Neural cell (in vitro differentiated cells): ENCODE measurements at regions not wholly inside any gene's neighbourhood (a gene's known extent, or its start where the extent isn't known, plus 50 kb on each side); places are given as distances from the start of the nearest gene placed in this dataset.

ENCODE experiments used
- H2AFZ ChIP-seq: fragments of 200-600, 300-800 bp; sonication (generic), shearing (Covaris generic); 2 replicates; pipeline ENCODE4 v1.6.0; 2014; ENCODE audit warnings: low read depth, mild to moderate bottlenecking, antibody characterized with exemption, low read length, moderate library complexity
- H3F3A ChIP-seq: fragments of 200-600 bp; shearing (Covaris generic); 2 replicates; pipeline ENCODE4 v1.6.1; 2016; ENCODE audit warnings: mild to moderate bottlenecking, moderate library complexity, mixed read lengths, antibody characterized with exemption, low read length; ENCODE audit not compliant: insufficient read depth, poor library complexity, severe bottlenecking
- H3K27ac ChIP-seq: fragments of 200-600, 300-800 bp; sonication (generic), shearing (Covaris generic); 2 replicates; pipeline ENCODE4 v1.5.1; 2014; ENCODE audit warnings: mild to moderate bottlenecking, low read length, moderate library complexity
- H3K27me3 ChIP-seq: fragments of 300-800, 200-600 bp; sonication (generic), shearing (Covaris generic); 2 replicates; pipeline ENCODE4 v1.6.0; 2014; ENCODE audit warnings: mild to moderate bottlenecking, low read depth, low read length, moderate library complexity; ENCODE audit not compliant: insufficient read depth
- H3K36me3 ChIP-seq: fragments of 300-800, 200-600 bp; sonication (generic), shearing (Covaris generic); 2 replicates; pipeline ENCODE4 v1.5.1; 2014; ENCODE audit warnings: mild to moderate bottlenecking, antibody characterized with exemption, low read length, moderate library complexity; ENCODE audit not compliant: insufficient read depth
- H3K4me2 ChIP-seq: fragments of 300-800, 200-600 bp; sonication (generic), shearing (Covaris generic); 2 replicates; pipeline ENCODE4 v1.6.0; 2014; ENCODE audit warnings: mild to moderate bottlenecking, low read length
- H3K4me3 ChIP-seq: fragments of 300-800, 200-600 bp; sonication (generic), shearing (Covaris generic); 2 replicates; pipeline ENCODE4 v1.5.1; 2014; ENCODE audit warnings: mild to moderate bottlenecking, low read length, moderate library complexity
- H3K79me2 ChIP-seq: fragments of 200-600 bp; shearing (Covaris generic); replicated peaks from 2 replicates; pipeline ENCODE4 v1.6.0; 2014; ENCODE audit warnings: mild to moderate bottlenecking, low read length, moderate library complexity; ENCODE audit not compliant: insufficient read depth
- H3K9ac ChIP-seq: fragments of 300-800, 200-600 bp; sonication (generic), shearing (Covaris generic); 2 replicates; pipeline ENCODE4 v1.6.1; 2016; ENCODE audit warnings: mild to moderate bottlenecking, low read length, mixed read lengths
- H3K9me2 ChIP-seq: fragments of 200-600 bp; shearing (Covaris generic); 2 replicates; pipeline ENCODE4 v1.6.1; 2016; ENCODE audit warnings: mild to moderate bottlenecking, low read length, mixed read lengths; ENCODE audit not compliant: insufficient read depth
- H3K9me3 ChIP-seq: fragments of 200-600, 300-800 bp; sonication (generic), shearing (Covaris generic); 2 replicates; pipeline ENCODE4 v1.6.1; 2016; ENCODE audit warnings: mild to moderate bottlenecking, mixed run types, low read length, moderate library complexity, mixed read lengths
- H4K20me1 ChIP-seq: fragments of 200-600 bp; shearing (Covaris generic); 2 replicates; pipeline ENCODE4 v1.6.1; 2016; ENCODE audit warnings: mild to moderate bottlenecking, mixed run types; ENCODE audit not compliant: insufficient read depth
- EP300 ChIP-seq: fragments of 450-650 bp; conservative IDR thresholded peaks from 2 replicates; pipeline ENCODE4 v1.6.1; 2014; ENCODE audit warnings: antibody characterized with exemption, mild to moderate bottlenecking, moderate library complexity; ENCODE audit not compliant: poor library complexity, severe bottlenecking
- EZH2 ChIP-seq: fragments of 200-600, 300-800 bp; shearing (Covaris generic), sonication (generic); IDR thresholded peaks from 2 replicates; pipeline ENCODE4 v1.6.1; 2014; ENCODE audit warnings: antibody characterized with exemption, low read length, borderline replicate concordance, mild to moderate bottlenecking; ENCODE audit not compliant: insufficient read depth, poor library complexity, severe bottlenecking
- MXI1 ChIP-seq: fragments of 450-650 bp; conservative IDR thresholded peaks from 2 replicates; pipeline ENCODE4 v1.6.1; 2014; ENCODE audit warnings: antibody characterized with exemption, mild to moderate bottlenecking; ENCODE audit not compliant: poor library complexity, severe bottlenecking
- POLR2AphosphoS5 ChIP-seq: IDR thresholded peaks from 2 replicates; pipeline ENCODE4 v1.6.1; 2012
- RAD21 ChIP-seq: fragments of 450-650 bp; conservative IDR thresholded peaks from 2 replicates; pipeline ENCODE4 v1.6.1; 2014; ENCODE audit warnings: antibody characterized with exemption, mild to moderate bottlenecking, moderate library complexity
- REST ChIP-seq: IDR thresholded peaks from 2 replicates; pipeline ENCODE4 v1.6.1; 2012; ENCODE audit warnings: borderline replicate concordance
- SMC3 ChIP-seq: fragments of 450-650 bp; conservative IDR thresholded peaks from 2 replicates; pipeline ENCODE4 v1.6.1; 2014; ENCODE audit warnings: antibody characterized with exemption, mild to moderate bottlenecking, moderate library complexity; ENCODE audit not compliant: poor library complexity
- TAF1 ChIP-seq: IDR thresholded peaks from 2 replicates; pipeline ENCODE4 v1.6.1; 2012; ENCODE audit warnings: low read depth
- TF ChIP-seq, protein P1 (sequence below): fragments of 450-650 bp; IDR thresholded peaks from 2 replicates; pipeline ENCODE4 v1.5.1; 2014; ENCODE audit warnings: antibody characterized with exemption, mild to moderate bottlenecking, moderate library complexity; ENCODE audit not compliant: poor library complexity, severe bottlenecking

- Histone ChIP-seq H3K27ac (peak overlapping the region; percentile 59), H3K27me3 (no peaks in the 10 kb centered on the region), H2AFZ (no peak overlapping the region), H3K9me3 (no peaks in the 10 kb centered on the region), H3K9ac (peak overlapping the region; percentile 15), H3K9me2 (no peaks in the 10 kb centered on the region), H3K36me3 (no peaks in the 10 kb centered on the region), H3K4me2 (no peak overlapping the region), H3K4me3 (no peak overlapping the region), H3F3A (peaks cover 6% of the 10 kb centered on the region), H4K20me1 (no peaks in the 10 kb centered on the region), H3K79me2 (peaks cover 11% of the 10 kb centered on the region)
- no peak for TF ChIP-seq POLR2AphosphoS5
These were observed 375.5 kb downstream of the UTRN start for GRCh38 chr6:144660561-144661115.

DNA sequence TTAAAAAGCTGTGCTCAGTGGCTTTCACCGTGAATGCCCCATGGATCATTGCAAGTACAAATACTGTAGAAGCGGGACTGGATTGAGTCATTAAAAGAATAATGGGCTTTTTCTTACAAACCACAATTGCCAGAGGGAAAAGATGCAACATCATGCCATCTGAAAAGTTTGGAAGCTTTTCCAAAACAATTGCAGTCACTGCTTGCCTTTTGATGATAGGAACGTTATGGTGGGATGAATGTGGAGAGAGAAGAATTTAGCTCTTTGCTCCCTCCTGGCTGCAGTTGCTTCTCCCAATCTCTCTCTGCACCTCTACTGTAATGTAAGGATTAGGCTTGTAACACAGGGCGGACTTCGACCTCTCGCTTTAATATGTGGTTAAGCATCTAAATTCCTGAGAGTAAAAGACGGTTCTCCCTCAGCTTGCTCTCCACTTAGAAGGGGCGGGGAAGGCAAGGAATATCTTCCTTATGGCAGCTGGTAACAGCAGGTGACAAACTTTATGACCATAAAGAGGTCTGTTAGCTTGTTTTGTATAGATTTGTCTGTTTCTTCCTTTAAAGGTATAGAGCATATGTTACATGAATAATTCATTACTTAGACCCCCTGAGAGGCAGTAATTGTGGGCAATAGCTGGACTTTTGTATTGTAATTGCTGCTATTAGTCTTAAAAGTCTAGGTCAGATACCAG is 376.1 kb downstream of the UTRN start:
- no peaks in the 10 kb centered on the region for H3K9me3 ChIP-seq
- peak overlapping the region; percentile 15 for H3K9ac ChIP-seq
- H3K27ac ChIP-seq, result peak overlapping the region; percentile 59
- H3K9me2 ChIP-seq, result no peaks in the 10 kb centered on the region
- H3K4me3 ChIP-seq, result no peak overlapping the region
- no peaks in the 10 kb centered on the region for H3K36me3 ChIP-seq
- H4K20me1 ChIP-seq, result no peaks in the 10 kb centered on the region
- H2AFZ ChIP-seq, result no peak overlapping the region
- no peaks in the 10 kb centered on the region for H3K27me3 ChIP-seq
- H3K79me2 ChIP-seq, result peaks cover 13% of the 10 kb centered on the region
- TF ChIP-seq EP300 (no peak), POLR2AphosphoS5 (no peak), SMC3 (no peak), RAD21 (no peak), EZH2 (no peak), MXI1 (no peak), REST (no peak), TAF1 (no peak)
- TF ChIP-seq, protein P1, sequence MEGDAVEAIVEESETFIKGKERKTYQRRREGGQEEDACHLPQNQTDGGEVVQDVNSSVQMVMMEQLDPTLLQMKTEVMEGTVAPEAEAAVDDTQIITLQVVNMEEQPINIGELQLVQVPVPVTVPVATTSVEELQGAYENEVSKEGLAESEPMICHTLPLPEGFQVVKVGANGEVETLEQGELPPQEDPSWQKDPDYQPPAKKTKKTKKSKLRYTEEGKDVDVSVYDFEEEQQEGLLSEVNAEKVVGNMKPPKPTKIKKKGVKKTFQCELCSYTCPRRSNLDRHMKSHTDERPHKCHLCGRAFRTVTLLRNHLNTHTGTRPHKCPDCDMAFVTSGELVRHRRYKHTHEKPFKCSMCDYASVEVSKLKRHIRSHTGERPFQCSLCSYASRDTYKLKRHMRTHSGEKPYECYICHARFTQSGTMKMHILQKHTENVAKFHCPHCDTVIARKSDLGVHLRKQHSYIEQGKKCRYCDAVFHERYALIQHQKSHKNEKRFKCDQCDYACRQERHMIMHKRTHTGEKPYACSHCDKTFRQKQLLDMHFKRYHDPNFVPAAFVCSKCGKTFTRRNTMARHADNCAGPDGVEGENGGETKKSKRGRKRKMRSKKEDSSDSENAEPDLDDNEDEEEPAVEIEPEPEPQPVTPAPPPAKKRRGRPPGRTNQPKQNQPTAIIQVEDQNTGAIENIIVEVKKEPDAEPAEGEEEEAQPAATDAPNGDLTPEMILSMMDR, result no peak
- H3F3A ChIP-seq, result peaks cover 3% of the 10 kb centered on the region
- H3K4me2 ChIP-seq, result no peak overlapping the region
